ENCODE measurements at regions not wholly inside any gene's neighbourhood (a gene's known extent, or its start where the extent isn't known, plus 50 kb on each side); places are given as distances from the start of the nearest gene placed in this dataset.
"Not testable (repeated sequence)": the region's sequence is repeated elsewhere in the genome, so short reads cannot be mapped to it uniquely, and the experiment has no call there.

- no peak for DNase-seq
These were observed 714.9 kb upstream of the LUZP2 start for GRCh38 chr11:23781803-23782560.

- not testable (repeated sequence) for DNase-seq
These were observed 709.9 kb upstream of the LUZP2 start for GRCh38 chr11:23786974-23787373.

GRCh38 chr11:23789200-23789853, 707.5 kb upstream of the LUZP2 start:
- DNase-seq = no peak

GRCh38 chr11:23789938-23790371, 706.9 kb upstream of the LUZP2 start:
- DNase-seq = no peak

- no peak for DNase-seq
These were observed 699.0 kb upstream of the LUZP2 start for GRCh38 chr11:23797624-23798419.

GRCh38 chr11:23834306-23834705, 662.5 kb upstream of the LUZP2 start:
- not testable (repeated sequence) for DNase-seq

GRCh38 chr11:23836981-23837380, 659.9 kb upstream of the LUZP2 start:
- no peak for DNase-seq

- DNase-seq = no peak
These were observed 656.0 kb upstream of the LUZP2 start for GRCh38 chr11:23840872-23841271.

- no peak for DNase-seq
These were observed 649.9 kb upstream of the LUZP2 start for GRCh38 chr11:23846902-23847422.

- DNase-seq = no peak
These were observed 645.6 kb upstream of the LUZP2 start for GRCh38 chr11:23851216-23851615.

- no peak for DNase-seq
These were observed 640.2 kb upstream of the LUZP2 start for GRCh38 chr11:23856654-23857053.

GRCh38 chr11:23859087-23859486, 637.8 kb upstream of the LUZP2 start:
- DNase-seq = no peak

- no peak for DNase-seq
These were observed 635.2 kb upstream of the LUZP2 start for GRCh38 chr11:23861615-23862014.

- DNase-seq = no peak
These were observed 631.4 kb upstream of the LUZP2 start for GRCh38 chr11:23865341-23865975.

- no peak for DNase-seq
These were observed 630.2 kb upstream of the LUZP2 start for GRCh38 chr11:23866641-23867040.

- DNase-seq = no peak
These were observed 627.2 kb upstream of the LUZP2 start for GRCh38 chr11:23869671-23870070.

GRCh38 chr11:23873406-23873805, 623.4 kb upstream of the LUZP2 start:
- DNase-seq = no peak

GRCh38 chr11:23875176-23875850, 621.5 kb upstream of the LUZP2 start:
- DNase-seq = no peak

GRCh38 chr11:23883426-23884048, 613.3 kb upstream of the LUZP2 start:
- DNase-seq = not testable (repeated sequence)

- DNase-seq = no peak
These were observed 612.5 kb upstream of the LUZP2 start for GRCh38 chr11:23884341-23884740.

GRCh38 chr11:23885801-23886200, 611.1 kb upstream of the LUZP2 start:
- DNase-seq = no peak

- not testable (repeated sequence) for DNase-seq
These were observed 609.7 kb upstream of the LUZP2 start for GRCh38 chr11:23887122-23887521.

All from left hindlimb (tissue), 1 donor.